GM10266 (cell line): ENCODE measurements at regions not wholly inside any gene's neighbourhood (a gene's known extent, or its start where the extent isn't known, plus 50 kb on each side); places are given as distances from the start of the nearest gene placed in this dataset.

Experiments used
- DNase-seq: peaks from one replicate; pipeline ENCODE4 v3.0.0; 2012; ENCODE audit errors: extremely low spot score
- CTCF ChIP-seq: IDR thresholded peaks from 2 replicates; pipeline ENCODE4 v1.5.1; 2012; ENCODE audit warnings: mild to moderate bottlenecking, low read depth; ENCODE audit not compliant: control insufficient read depth, insufficient read depth; ENCODE audit errors: missing control alignments

- DNase-seq: no peak
- no peak for TF ChIP-seq CTCF
These were observed 83.5 kb downstream of the RBFOX3 start for GRCh38 chr17:79527306-79527705.

GRCh38 chr17:79525793-79526677 is 84.8 kb downstream of the RBFOX3 start:
- TF ChIP-seq CTCF: no peak
- DNase-seq: no peak

- no peak for DNase-seq
- TF ChIP-seq CTCF: no peak
These were observed 86.4 kb downstream of the RBFOX3 start for GRCh38 chr17:79524213-79525187.

- DNase-seq: no peak
- no peak for TF ChIP-seq CTCF
These were observed 88.4 kb downstream of the RBFOX3 start for GRCh38 chr17:79522414-79522813.

- DNase-seq: no peak
These were observed 89.6 kb downstream of the RBFOX3 start for GRCh38 chr17:79521225-79521624.

More at GRCh38 chr17:79521225-79521624, 89.6 kb downstream of the RBFOX3 start:
- TF ChIP-seq CTCF: no peak
